Neuronal stem cell (in vitro differentiated cells): ENCODE measurements at regions not wholly inside any gene's neighbourhood (a gene's known extent, or its start where the extent isn't known, plus 50 kb on each side); places are given as distances from the start of the nearest gene placed in this dataset.

ENCODE experiments used
- DNase-seq: peaks from one replicate; pipeline ENCODE4 v3.0.0-alpha.2; 2013; ENCODE audit warnings: low spot score
- H2AFZ ChIP-seq: one replicate; pipeline ENCODE4 v1.6.1; 2013; ENCODE audit warnings: mild to moderate bottlenecking, low read length, inconsistent platforms
- H2AK5ac ChIP-seq: 2 replicates; pipeline ENCODE4 v1.6.1; 2013; ENCODE audit warnings: low read depth, mild to moderate bottlenecking, inconsistent platforms, low read length, moderate library complexity, mixed read lengths
- H2BK120ac ChIP-seq: 2 replicates; pipeline ENCODE4 v1.6.1; 2013; ENCODE audit warnings: low read depth, mild to moderate bottlenecking, inconsistent platforms, low read length, moderate library complexity, mixed read lengths
- H2BK12ac ChIP-seq: one replicate; pipeline ENCODE4 v1.6.1; 2013; ENCODE audit warnings: low read length, inconsistent platforms
- H2BK15ac ChIP-seq: 2 replicates; pipeline ENCODE4 v1.6.1; 2013; ENCODE audit warnings: mild to moderate bottlenecking, low read length, inconsistent platforms, mixed read lengths
- H2BK5ac ChIP-seq: one replicate; pipeline ENCODE4 v1.6.1; 2013; ENCODE audit warnings: inconsistent platforms, mild to moderate bottlenecking, low read length, moderate library complexity
- H3K14ac ChIP-seq: one replicate; pipeline ENCODE4 v1.6.1; 2013; ENCODE audit warnings: low read length, inconsistent platforms
- H3K18ac ChIP-seq: 2 replicates; pipeline ENCODE4 v1.6.1; 2013; ENCODE audit warnings: low read length, inconsistent platforms
- H3K23ac ChIP-seq: 2 replicates; pipeline ENCODE4 v1.6.1; 2013; ENCODE audit warnings: low read depth, mild to moderate bottlenecking, mixed read lengths, low read length, inconsistent platforms; ENCODE audit not compliant: poor library complexity
- H3K27ac ChIP-seq: replicated peaks from 3 replicates; pipeline ENCODE4 v1.5.1; 2013; ENCODE audit warnings: low read length, inconsistent platforms
- H3K27me3 ChIP-seq, 3 experiments: 2 replicates each; pipeline ENCODE4 v1.6.1; 2013; ENCODE audit warnings: low read length in 3 of 3, mild to moderate bottlenecking in 2 of 3, inconsistent platforms in 1 of 3, low read depth in 1 of 3, mixed read lengths in 1 of 3, moderate library complexity in 1 of 3; ENCODE audit not compliant: control insufficient read depth in 3 of 3, insufficient read depth in 3 of 3
- H3K36me3 ChIP-seq, 2 donors: replicated peaks in 1 of 2; 2 replicates each; pipeline ENCODE4 v1.6.1; 2013; ENCODE audit warnings: low read length in 2 of 2; ENCODE audit not compliant: control insufficient read depth in 2 of 2, insufficient read depth in 2 of 2
- H3K4ac ChIP-seq: 2 replicates; pipeline ENCODE4 v1.6.1; 2013; ENCODE audit warnings: inconsistent platforms, mild to moderate bottlenecking, low read length, moderate library complexity
- H3K4me1 ChIP-seq, 2 donors: 1 replicate in 1 of 2; 2 replicates in 1 of 2; pipeline ENCODE4 v1.6.1; 2013; ENCODE audit warnings: low read length in 2 of 2, low read depth in 1 of 2; ENCODE audit not compliant: control insufficient read depth in 2 of 2, insufficient read depth in 1 of 2
- H3K4me2 ChIP-seq: one replicate; pipeline ENCODE4 v1.6.1; 2013; ENCODE audit warnings: mild to moderate bottlenecking, low read length, inconsistent platforms; ENCODE audit not compliant: insufficient read depth, poor library complexity, severe bottlenecking
- H3K4me3 ChIP-seq, 2 donors: 2 replicates each; pipeline ENCODE4 v1.5.1; 2013; ENCODE audit warnings: low read length in 2 of 2, mild to moderate bottlenecking in 2 of 2, inconsistent platforms in 1 of 2, moderate library complexity in 1 of 2
- H3K79me1 ChIP-seq: one replicate; pipeline ENCODE4 v1.6.1; 2013; ENCODE audit warnings: low read depth, mild to moderate bottlenecking, inconsistent platforms, low read length, moderate library complexity
- H3K9ac ChIP-seq: one replicate; pipeline ENCODE4 v1.6.1; 2013; ENCODE audit warnings: mild to moderate bottlenecking, low read depth, low read length, inconsistent platforms; ENCODE audit not compliant: poor library complexity
- H3K9me3 ChIP-seq, 2 donors: replicated peaks in 1 of 2; 2 replicates each; pipeline versions ENCODE3 to v1.6.1; 2013; ENCODE audit warnings: low read length in 2 of 2, mild to moderate bottlenecking in 2 of 2, inconsistent platforms in 1 of 2, low read depth in 1 of 2, mixed read lengths in 1 of 2, moderate library complexity in 1 of 2; ENCODE audit not compliant: control insufficient read depth in 2 of 2, insufficient read depth in 1 of 2
- H4K8ac ChIP-seq: one replicate; pipeline ENCODE4 v1.6.1; 2013; ENCODE audit warnings: low read depth, mild to moderate bottlenecking, inconsistent platforms, low read length, moderate library complexity
- H4K91ac ChIP-seq: one replicate; pipeline ENCODE4 v1.6.1; 2013; ENCODE audit warnings: low read length, low read depth, mild to moderate bottlenecking, inconsistent platforms; ENCODE audit not compliant: poor library complexity
- WGBS, 2 donors: extraction: QIAGEN DNeasy Blood & Tissue Kit; methylation state at CpG; one replicate each; pipeline ENCODE4 v1.1.7; 2013; ENCODE audit warnings: missing lambda C conversion rate in 2 of 2, mixed read lengths in 1 of 2; ENCODE audit not compliant: insufficient read length in 2 of 2, insufficient replicate concordance in 1 of 2; ENCODE audit errors: extremely low coverage in 2 of 2; 5-methylcytosine and 5-hydroxymethylcytosine counted together

DNA sequence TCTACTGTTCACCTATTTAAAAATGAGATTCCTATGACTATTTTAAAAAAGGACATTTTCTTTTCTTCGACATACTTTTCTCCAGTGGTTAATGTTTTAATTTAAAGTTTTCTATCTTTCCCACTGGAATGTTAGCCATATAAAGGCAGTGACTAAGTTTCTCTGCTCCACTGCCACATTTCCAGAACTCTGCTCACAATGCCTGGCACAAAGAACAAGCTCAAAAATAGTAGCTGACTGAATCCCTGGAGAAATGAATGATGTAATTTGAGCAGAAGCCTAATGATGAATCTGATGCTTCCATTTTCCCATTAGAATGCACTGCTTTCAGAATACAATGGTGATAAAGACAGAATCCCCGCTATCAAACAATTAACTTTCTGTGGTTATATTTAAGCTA is 817.8 kb downstream of the MTRR start:
- no peak for DNase-seq
- H4K91ac ChIP-seq = no peak overlapping the region
- H3K4me2 ChIP-seq = no peak overlapping the region
- H3K79me1 ChIP-seq = no peaks in the 10 kb centered on the region
- H3K4ac ChIP-seq = no peak overlapping the region
- no peak overlapping the region for H2BK120ac ChIP-seq
- no peak overlapping the region for H2BK12ac ChIP-seq
- no peak overlapping the region for H2BK5ac ChIP-seq
- no peak overlapping the region for H2BK15ac ChIP-seq
- no peak overlapping the region for H2AK5ac ChIP-seq
- H3K23ac ChIP-seq = no peak overlapping the region
- H3K18ac ChIP-seq = no peak overlapping the region
- H3K4me1 ChIP-seq = peaks cover 0 to 2% of the 10 kb centered on the region in 2 donors
- no peaks in the 10 kb centered on the region for H3K36me3 ChIP-seq
- H3K9ac ChIP-seq = no peak overlapping the region
- H4K8ac ChIP-seq = no peak overlapping the region
- no peak overlapping the region for H3K4me3 ChIP-seq
- H3K27ac ChIP-seq = no peak overlapping the region
- H2AFZ ChIP-seq = no peak overlapping the region
- no peaks in the 10 kb centered on the region for H3K27me3 ChIP-seq
- no CpG with 5 or more reads among the region's 2 CpGs for WGBS, 2 donors
- H3K14ac ChIP-seq = no peak overlapping the region
- H3K9me3 ChIP-seq = no peaks in the 10 kb centered on the region

DNA sequence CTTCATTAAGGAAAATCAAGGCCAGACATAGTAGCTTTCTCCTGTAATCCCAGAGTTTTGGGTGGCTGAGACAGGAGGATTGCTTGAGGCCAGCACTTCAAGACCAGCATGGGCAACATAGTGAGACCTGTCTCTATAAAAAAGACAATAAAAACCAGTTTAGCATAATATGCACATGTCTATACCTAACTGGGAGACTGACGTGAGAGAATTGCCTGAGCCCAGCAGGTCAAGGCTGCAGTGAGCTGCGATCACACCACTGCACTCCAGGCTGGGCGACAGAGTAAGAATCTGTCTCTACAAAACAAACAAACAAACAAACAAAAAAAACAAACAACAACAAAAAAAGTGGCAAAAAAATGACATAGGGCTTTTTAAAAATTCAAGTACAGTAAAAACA is 820.8 kb downstream of the MTRR start:
- no peak overlapping the region for H2BK120ac ChIP-seq
- no peak overlapping the region for H2AFZ ChIP-seq
- no peak overlapping the region for H3K27ac ChIP-seq
- no peak overlapping the region for H3K23ac ChIP-seq
- no peak overlapping the region for H2BK5ac ChIP-seq
- H4K91ac ChIP-seq = no peak overlapping the region
- no peak overlapping the region for H3K18ac ChIP-seq
- H2BK15ac ChIP-seq = no peak overlapping the region
- no peak overlapping the region for H4K8ac ChIP-seq
- no peak overlapping the region for H3K14ac ChIP-seq
- H3K4me1 ChIP-seq = peaks cover 0 to 2% of the 10 kb centered on the region in 2 donors
- H3K4ac ChIP-seq = no peak overlapping the region
- no peak overlapping the region for H2BK12ac ChIP-seq
- no peaks in the 10 kb centered on the region for H3K27me3 ChIP-seq
- DNase-seq = no peak
- H3K4me2 ChIP-seq = no peak overlapping the region
- no peaks in the 10 kb centered on the region for H3K9me3 ChIP-seq
- H2AK5ac ChIP-seq = no peak overlapping the region
- no CpG with 5 or more reads among the region's 3 CpGs for WGBS, 2 donors
- no peak overlapping the region for H3K4me3 ChIP-seq
- H3K79me1 ChIP-seq = no peaks in the 10 kb centered on the region
- no peaks in the 10 kb centered on the region for H3K36me3 ChIP-seq
- no peak overlapping the region for H3K9ac ChIP-seq

DNA sequence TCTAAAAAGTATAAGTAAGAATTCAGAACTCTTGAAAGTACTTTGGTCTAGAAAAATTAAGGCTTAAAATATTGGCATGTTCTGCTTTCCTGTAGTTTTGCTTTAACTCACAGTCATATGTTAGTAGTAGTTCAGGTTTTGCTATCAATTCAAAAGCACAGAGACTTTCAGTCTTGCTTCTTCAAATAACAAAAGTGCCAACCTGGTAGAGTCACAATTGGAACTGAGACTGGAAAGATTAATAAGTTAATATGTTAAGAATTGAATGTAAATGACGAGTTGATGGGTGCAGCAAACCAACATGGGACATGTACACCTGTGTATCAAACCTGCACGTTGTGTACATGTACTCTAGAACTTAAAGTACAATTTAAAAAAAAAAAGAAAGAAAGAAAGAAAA is 822.3 kb downstream of the MTRR start:
- H3K23ac ChIP-seq = no peak overlapping the region
- H4K91ac ChIP-seq = no peak overlapping the region
- peaks cover 0 to 2% of the 10 kb centered on the region in 2 donors for H3K4me1 ChIP-seq
- H2AFZ ChIP-seq = no peak overlapping the region
- no peak overlapping the region for H4K8ac ChIP-seq
- no peak overlapping the region for H3K4me3 ChIP-seq
- H3K36me3 ChIP-seq = no peaks in the 10 kb centered on the region
- H2BK12ac ChIP-seq = no peak overlapping the region
- no peak overlapping the region for H3K14ac ChIP-seq
- no peaks in the 10 kb centered on the region for H3K9me3 ChIP-seq
- no peak overlapping the region for H3K18ac ChIP-seq
- H3K79me1 ChIP-seq = no peaks in the 10 kb centered on the region
- no peak for DNase-seq
- no peak overlapping the region for H3K27ac ChIP-seq
- H3K4ac ChIP-seq = no peak overlapping the region
- H3K4me2 ChIP-seq = no peak overlapping the region
- no peak overlapping the region for H2BK5ac ChIP-seq
- H3K27me3 ChIP-seq = no peaks in the 10 kb centered on the region
- WGBS, 2 donors = no CpG with 5 or more reads among the region's 2 CpGs
- no peak overlapping the region for H2BK120ac ChIP-seq
- no peak overlapping the region for H2AK5ac ChIP-seq
- no peak overlapping the region for H3K9ac ChIP-seq
- no peak overlapping the region for H2BK15ac ChIP-seq

DNA sequence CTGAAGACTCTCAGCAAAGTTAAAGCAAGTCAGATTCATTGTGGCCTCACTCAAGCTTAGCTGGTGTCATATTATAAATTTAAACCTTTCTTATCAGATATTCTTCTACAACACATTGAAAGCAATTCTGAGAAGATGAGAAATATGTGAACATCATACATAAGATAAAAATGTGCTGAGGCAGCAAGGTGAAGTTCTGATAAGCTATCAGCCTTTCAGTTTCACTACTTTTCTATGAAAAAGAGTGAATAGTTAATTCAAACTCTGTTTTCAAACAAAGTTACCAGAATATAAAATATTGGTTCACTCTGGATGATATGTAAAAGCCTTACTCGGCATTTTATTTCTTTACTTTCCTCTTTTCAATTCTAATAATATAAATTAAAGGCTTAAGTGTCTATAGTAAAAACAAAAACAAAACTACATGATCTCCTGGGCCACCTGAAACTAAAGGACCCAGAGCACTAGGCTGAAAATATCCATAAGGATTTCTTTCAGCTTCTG is 824.4 kb downstream of the MTRR start:
- no peak overlapping the region for H2BK120ac ChIP-seq
- no peak overlapping the region for H3K23ac ChIP-seq
- no peak overlapping the region for H3K4me3 ChIP-seq
- H3K9ac ChIP-seq = no peak overlapping the region
- no peak overlapping the region for H2AK5ac ChIP-seq
- no CpG with 5 or more reads among the region's 1 CpG for WGBS, 2 donors
- H3K9me3 ChIP-seq = no peaks in the 10 kb centered on the region
- H2AFZ ChIP-seq = no peak overlapping the region
- no peak overlapping the region for H2BK15ac ChIP-seq
- no peak overlapping the region for H3K14ac ChIP-seq
- H3K4ac ChIP-seq = no peak overlapping the region
- no peak for DNase-seq
- H3K36me3 ChIP-seq = no peaks in the 10 kb centered on the region
- no peak overlapping the region for H3K4me2 ChIP-seq
- H3K4me1 ChIP-seq = peaks cover 0 to 2% of the 10 kb centered on the region in 2 donors
- no peak overlapping the region for H3K27ac ChIP-seq
- no peak overlapping the region for H2BK12ac ChIP-seq
- no peak overlapping the region for H3K18ac ChIP-seq
- H3K79me1 ChIP-seq = no peaks in the 10 kb centered on the region
- H4K91ac ChIP-seq = no peak overlapping the region
- H3K27me3 ChIP-seq = no peaks in the 10 kb centered on the region
- no peak overlapping the region for H2BK5ac ChIP-seq
- H4K8ac ChIP-seq = no peak overlapping the region
